GM10266 (cell line): ENCODE measurements at regions not wholly inside any gene's neighbourhood (a gene's known extent, or its start where the extent isn't known, plus 50 kb on each side); places are given as distances from the start of the nearest gene placed in this dataset.

Source experiments
- DNase-seq: peaks from one replicate; pipeline ENCODE4 v3.0.0; 2012; ENCODE audit errors: extremely low spot score
- CTCF ChIP-seq: IDR thresholded peaks from 2 replicates; pipeline ENCODE4 v1.5.1; 2012; ENCODE audit warnings: mild to moderate bottlenecking, low read depth; ENCODE audit not compliant: control insufficient read depth, insufficient read depth; ENCODE audit errors: missing control alignments

- TF ChIP-seq CTCF: no peak
- DNase-seq: no peak
These were observed 213.3 kb upstream of the PWP1 start for GRCh38 chr12:107472308-107472707.

- TF ChIP-seq CTCF: no peak
- no peak for DNase-seq
These were observed 211.5 kb upstream of the PWP1 start for GRCh38 chr12:107474099-107474498.

GRCh38 chr12:107474639-107475539 is 210.7 kb upstream of the PWP1 start:
- TF ChIP-seq CTCF: no peak
- DNase-seq: no peak

GRCh38 chr12:107475900-107476299 is 209.7 kb upstream of the PWP1 start:
- DNase-seq: no peak
- no peak for TF ChIP-seq CTCF

- TF ChIP-seq CTCF: no peak
- DNase-seq: no peak
These were observed 208.6 kb upstream of the PWP1 start for GRCh38 chr12:107477018-107477417.

GRCh38 chr12:107477947-107478610 is 207.5 kb upstream of the PWP1 start:
- TF ChIP-seq CTCF: no peak
- no peak for DNase-seq

GRCh38 chr12:107478881-107479280 is 206.7 kb upstream of the PWP1 start:
- no peak for DNase-seq
- TF ChIP-seq CTCF: no peak
